HG03575 (cell line): ENCODE measurements at regions not wholly inside any gene's neighbourhood (a gene's known extent, or its start where the extent isn't known, plus 50 kb on each side); places are given as distances from the start of the nearest gene placed in this dataset.
"Not testable (repeated sequence)": the region's sequence is repeated elsewhere in the genome, so short reads cannot be mapped to it uniquely, and the experiment has no call there.

Experiments used
- ATAC-seq: cut with Tn5 transposase; IDR thresholded peaks from one replicate; pipeline ENCODE4 v1.9.1; 2021; ENCODE audit not compliant: unreplicated experiment, insufficient number of reproducible peaks, low FRiP score; ENCODE audit errors: extremely low read depth

GRCh38 chr7:25424113-25424512 lies 195.8 kb upstream of the NPVF start:
- ATAC-seq = no peak

- no peak for ATAC-seq
These were observed 196.6 kb upstream of the NPVF start for GRCh38 chr7:25424855-25425254.

- ATAC-seq = no peak
These were observed 199.4 kb upstream of the NPVF start for GRCh38 chr7:25427721-25428120.

GRCh38 chr7:25429731-25430130 lies 201.4 kb upstream of the NPVF start:
- no peak for ATAC-seq

GRCh38 chr7:25430200-25430931 lies 202.1 kb upstream of the NPVF start:
- ATAC-seq = no peak

GRCh38 chr7:25431956-25432450 lies 203.7 kb upstream of the NPVF start:
- no peak for ATAC-seq

- no peak for ATAC-seq
These were observed 204.5 kb upstream of the NPVF start for GRCh38 chr7:25432807-25433206.

GRCh38 chr7:25436413-25436812 lies 208.1 kb upstream of the NPVF start:
- ATAC-seq = no peak

GRCh38 chr7:25437308-25437707 lies 209.0 kb upstream of the NPVF start:
- ATAC-seq = no peak

GRCh38 chr7:25444991-25445390 lies 216.7 kb upstream of the NPVF start:
- no peak for ATAC-seq

- no peak for ATAC-seq
These were observed 220.0 kb upstream of the NPVF start for GRCh38 chr7:25448301-25448700.

- ATAC-seq = no peak
These were observed 225.7 kb upstream of the NPVF start for GRCh38 chr7:25454020-25454419.

- ATAC-seq = no peak
These were observed 226.3 kb upstream of the NPVF start for GRCh38 chr7:25454562-25455041.

GRCh38 chr7:25455683-25456251 lies 227.5 kb upstream of the NPVF start:
- ATAC-seq = no peak

GRCh38 chr7:25456467-25457171 lies 228.3 kb upstream of the NPVF start:
- ATAC-seq = no peak

GRCh38 chr7:25459057-25459456 lies 230.8 kb upstream of the NPVF start:
- ATAC-seq = no peak

GRCh38 chr7:25460433-25460832 lies 232.1 kb upstream of the NPVF start:
- ATAC-seq = no peak

GRCh38 chr7:25469669-25470068 lies 241.4 kb upstream of the NPVF start:
- ATAC-seq = no peak

GRCh38 chr7:25476863-25477499 lies 248.7 kb upstream of the NPVF start:
- no peak for ATAC-seq

GRCh38 chr7:25478221-25478620 lies 249.9 kb upstream of the NPVF start:
- ATAC-seq = not testable (repeated sequence)
